Astrocyte (in vitro differentiated cells and primary cell): ENCODE measurements at regions not wholly inside any gene's neighbourhood (a gene's known extent, or its start where the extent isn't known, plus 50 kb on each side); places are given as distances from the start of the nearest gene placed in this dataset.

Experiments
- DNase-seq: peaks from one replicate; pipeline ENCODE4 v3.0.0-alpha.2; 2010; ENCODE audit warnings: low read depth
- FAIRE-seq: peaks from 2 replicates; lab custom pipeline; 2011; peaks lifted over from hg19 to GRCh38; lab: Jason Lieb, UNC
- H2AFZ ChIP-seq: 2 replicates; pipeline ENCODE4 v1.6.0; 2012; ENCODE audit warnings: low read depth, low read length, inconsistent platforms
- H3K27ac ChIP-seq: 2 replicates; pipeline ENCODE4 v1.5.1; 2011; ENCODE audit warnings: low read depth, low read length, inconsistent platforms
- H3K27me3 ChIP-seq: 2 replicates; pipeline ENCODE4 v1.6.0; 2011; ENCODE audit warnings: low read length, inconsistent platforms; ENCODE audit not compliant: insufficient read depth
- H3K36me3 ChIP-seq: 2 replicates; pipeline ENCODE4 v1.5.1; 2011; ENCODE audit warnings: low read length, inconsistent platforms; ENCODE audit not compliant: insufficient read depth
- H3K4me1 ChIP-seq: 2 replicates; pipeline ENCODE4 v1.5.1; 2011; ENCODE audit warnings: low read length, inconsistent platforms; ENCODE audit not compliant: insufficient read depth
- H3K4me2 ChIP-seq: 2 replicates; pipeline ENCODE4 v1.6.0; 2012; ENCODE audit warnings: low read length, inconsistent platforms
- H3K4me3 ChIP-seq: 2 replicates; pipeline ENCODE4 v1.5.1; 2011; ENCODE audit warnings: low read depth, mild to moderate bottlenecking, low read length, inconsistent platforms; ENCODE audit not compliant: insufficient read depth
- H3K79me2 ChIP-seq: 2 replicates; pipeline ENCODE4 v1.6.0; 2012; ENCODE audit warnings: mild to moderate bottlenecking, low read length, inconsistent platforms; ENCODE audit not compliant: insufficient read depth
- H3K9ac ChIP-seq: 2 replicates; pipeline ENCODE4 v1.6.0; 2012; ENCODE audit warnings: mild to moderate bottlenecking, low read length, inconsistent platforms
- H3K9me3 ChIP-seq: 2 replicates; pipeline ENCODE4 v1.5.1; 2012; ENCODE audit warnings: low read depth, mild to moderate bottlenecking, low read length, inconsistent platforms; ENCODE audit not compliant: insufficient read depth
- H4K20me1 ChIP-seq: 2 replicates; pipeline ENCODE4 v1.6.0; 2012; ENCODE audit warnings: low read length, inconsistent platforms; ENCODE audit not compliant: insufficient read depth
- H3K27ac Mint-ChIP-seq: one replicate; pipeline ENCODE4 v1.8.0; 2021; ENCODE audit warnings: mild to moderate bottlenecking, mixed read lengths; ENCODE audit not compliant: unreplicated experiment
- H3K27me3 Mint-ChIP-seq: one replicate; pipeline ENCODE4 v1.8.0; 2021; ENCODE audit warnings: low read depth, mixed read lengths; ENCODE audit not compliant: unreplicated experiment
- H3K36me3 Mint-ChIP-seq: one replicate; pipeline ENCODE4 v1.8.0; 2021; ENCODE audit warnings: low read depth, mixed read lengths; ENCODE audit not compliant: unreplicated experiment
- H3K4me1 Mint-ChIP-seq: one replicate; pipeline ENCODE4 v1.8.0; 2021; ENCODE audit warnings: low read depth, mixed read lengths; ENCODE audit not compliant: unreplicated experiment
- H3K4me3 Mint-ChIP-seq: one replicate; pipeline ENCODE4 v1.8.0; 2021; ENCODE audit warnings: mild to moderate bottlenecking, moderate library complexity, mixed read lengths; ENCODE audit not compliant: unreplicated experiment
- H3K9me3 Mint-ChIP-seq: one replicate; pipeline ENCODE4 v1.8.0; 2021; ENCODE audit warnings: mild to moderate bottlenecking, mixed read lengths; ENCODE audit not compliant: unreplicated experiment
- CTCF ChIP-seq: IDR thresholded peaks from 2 replicates; pipeline ENCODE4 v1.5.1; 2011; ENCODE audit warnings: low read depth, mild to moderate bottlenecking, inconsistent platforms, low read length, moderate library complexity; ENCODE audit not compliant: insufficient read depth
- EZH2 ChIP-seq: IDR thresholded peaks from 2 replicates; pipeline ENCODE4 v1.6.1; 2012; ENCODE audit warnings: mild to moderate bottlenecking, low read length, inconsistent platforms; ENCODE audit not compliant: insufficient read depth

GRCh38 chr2:167369083-167369482 is 480.8 kb downstream of the XIRP2 start:
- no peak for FAIRE-seq
- peaks cover 2% of the 10 kb centered on the region for H3K9me3 Mint-ChIP-seq

GRCh38 chr2:167368371-167368770 is 480.1 kb downstream of the XIRP2 start:
- H3K9ac ChIP-seq = no peak overlapping the region
- FAIRE-seq (no peak), DNase-seq (no peak)
- H3K27me3 ChIP-seq = no peaks in the 10 kb centered on the region
- Mint-ChIP-seq H3K4me1 (peaks cover 5% of the 10 kb centered on the region), H3K9me3 (peaks cover 2% of the 10 kb centered on the region), H3K4me3 (no peak overlapping the region), H3K27ac (no peak overlapping the region), H3K36me3 (no peaks in the 10 kb centered on the region), H3K27me3 (no peaks in the 10 kb centered on the region)
- H3K4me1 ChIP-seq = no peaks in the 10 kb centered on the region
- H3K79me2 ChIP-seq = no peaks in the 10 kb centered on the region
- H3K36me3 ChIP-seq = no peaks in the 10 kb centered on the region
- H3K9me3 ChIP-seq = no peaks in the 10 kb centered on the region
- TF ChIP-seq EZH2 (no peak), CTCF (no peak)
- no peak overlapping the region for H2AFZ ChIP-seq
- H3K4me2 ChIP-seq = no peak overlapping the region
- no peak overlapping the region for H3K4me3 ChIP-seq
- no peak overlapping the region for H3K27ac ChIP-seq
- H4K20me1 ChIP-seq = no peaks in the 10 kb centered on the region

More at GRCh38 chr2:167369083-167369482, 480.8 kb downstream of the XIRP2 start:
- H3K9me3 ChIP-seq = no peaks in the 10 kb centered on the region
- Mint-ChIP-seq H3K36me3 (no peaks in the 10 kb centered on the region), H3K4me1 (peaks cover 5% of the 10 kb centered on the region), H3K4me3 (no peak overlapping the region), H3K27ac (no peak overlapping the region), H3K27me3 (no peaks in the 10 kb centered on the region)
- H3K27ac ChIP-seq = no peak overlapping the region
- no peaks in the 10 kb centered on the region for H4K20me1 ChIP-seq
- no peak overlapping the region for H3K9ac ChIP-seq
- H3K4me3 ChIP-seq = no peak overlapping the region
- no peak overlapping the region for H2AFZ ChIP-seq
- H3K36me3 ChIP-seq = no peaks in the 10 kb centered on the region
- no peaks in the 10 kb centered on the region for H3K4me1 ChIP-seq
- TF ChIP-seq CTCF = no peak
- TF ChIP-seq EZH2 = no peak
- no peaks in the 10 kb centered on the region for H3K79me2 ChIP-seq
- H3K4me2 ChIP-seq = no peak overlapping the region
- no peaks in the 10 kb centered on the region for H3K27me3 ChIP-seq
- DNase-seq = no peak

GRCh38 chr2:167365216-167365615 is 476.9 kb downstream of the XIRP2 start:
- Histone ChIP-seq H3K9me3 (no peaks in the 10 kb centered on the region), H3K79me2 (no peaks in the 10 kb centered on the region), H4K20me1 (no peaks in the 10 kb centered on the region), H2AFZ (no peak overlapping the region), H3K4me2 (no peak overlapping the region), H3K27me3 (no peaks in the 10 kb centered on the region), H3K4me1 (no peaks in the 10 kb centered on the region), H3K9ac (no peak overlapping the region), H3K27ac (no peak overlapping the region), H3K36me3 (no peaks in the 10 kb centered on the region), H3K4me3 (no peak overlapping the region)
- H3K4me3 Mint-ChIP-seq = no peak overlapping the region
- no peaks in the 10 kb centered on the region for H3K36me3 Mint-ChIP-seq
- H3K27me3 Mint-ChIP-seq = no peaks in the 10 kb centered on the region
- H3K27ac Mint-ChIP-seq = no peak overlapping the region
- DNase-seq (no peak), FAIRE-seq (no peak)
- H3K9me3 Mint-ChIP-seq = peaks cover 2% of the 10 kb centered on the region
- no peak for TF ChIP-seq EZH2
- no peak for TF ChIP-seq CTCF
- peaks cover 2% of the 10 kb centered on the region for H3K4me1 Mint-ChIP-seq
